K562 (cell line): ENCODE measurements at regions not wholly inside any gene's neighbourhood (a gene's known extent, or its start where the extent isn't known, plus 50 kb on each side); places are given as distances from the start of the nearest gene placed in this dataset.

Experiments used
- ATAC-seq: fragments of 200-7000 bp; cut with Tn5 transposase; 3 replicates; pipeline ENCODE4 v1.9.1; 2020; ENCODE audit warnings: moderate library complexity
- BruUV-seq: library from RNA; stranded (reverse); fragments of 400-500 nt; replicated peaks from 2 replicates; lab custom pipeline; 2021; lab: Mats Ljungman, UMichigan
- CTCF ChIA-PET: fragments of 300-600 bp; formaldehyde crosslinking; extraction: SDS; loops from one replicate; lab custom pipeline; 2021; ENCODE audit warnings: low intra/inter-chr PET ratio; lab: Yijun Ruan, JAX
- POLR2A ChIA-PET: fragments of 300-600, 350-650 bp; sonication (Branson Sonifier 250); formaldehyde crosslinking; extraction: SDS; loops from one replicate; lab custom pipeline; 2021; ENCODE audit warnings: antibody characterized with exemption, inconsistent platforms; lab: Yijun Ruan, JAX
- DNase-seq, 4 experiments: peaks; one replicate each; pipeline versions ENCODE4 v3.0.0 to v3.0.0-alpha.2; 2011 to 2018; ENCODE audit warnings: low spot score in 3 of 4, mixed read lengths in 3 of 4; ENCODE audit errors: extremely low read depth in 1 of 4
- FAIRE-seq: peaks from 2 replicates; lab custom pipeline; 2011; peaks lifted over from hg19 to GRCh38; lab: Jason Lieb, UNC
- H2AFZ ChIP-seq: 2 replicates; pipeline ENCODE4 v1.6.0; 2011; ENCODE audit warnings: low read depth, low read length, control low read depth, inconsistent platforms
- H3K27ac ChIP-seq: fragments of 200-600 bp; 3 replicates; pipeline ENCODE4 v1.8.0; 2011; ENCODE audit warnings: low read depth, mild to moderate bottlenecking, control low read depth, inconsistent platforms, low read length, moderate library complexity, mixed read lengths; ENCODE audit errors: extremely low read depth
- H3K27me3 ChIP-seq, 2 experiments: fragments of 300-600 bp in 1 of 2; 2 replicates in 1 of 2; 3 replicates in 1 of 2; pipeline versions ENCODE4 v1.6.0 to v1.8.0; 2011; ENCODE audit warnings: inconsistent platforms in 2 of 2, low read length in 2 of 2, mild to moderate bottlenecking in 1 of 2, mixed read lengths in 1 of 2, moderate library complexity in 1 of 2; ENCODE audit not compliant: control insufficient read depth in 2 of 2, insufficient read depth in 2 of 2
- H3K36me3 ChIP-seq: fragments of 300-600 bp; 3 replicates; pipeline ENCODE4 v1.8.0; 2011; ENCODE audit warnings: mild to moderate bottlenecking, low read length, inconsistent platforms; ENCODE audit not compliant: control insufficient read depth, insufficient read depth
- H3K4me1 ChIP-seq, 2 experiments: fragments of 200-600 bp in 1 of 2; replicated peaks in 1 of 2; 2 replicates in 1 of 2; 3 replicates in 1 of 2; pipeline versions ENCODE4 v1.5.1 to v1.8.0; 2011; ENCODE audit warnings: inconsistent platforms in 2 of 2, low read length in 2 of 2, mild to moderate bottlenecking in 1 of 2, mixed read lengths in 1 of 2, moderate library complexity in 1 of 2; ENCODE audit not compliant: control insufficient read depth in 2 of 2, insufficient read depth in 2 of 2
- H3K4me2 ChIP-seq: 2 replicates; pipeline ENCODE4 v1.6.1; 2011; ENCODE audit warnings: low read length, control low read depth, inconsistent platforms, mixed read lengths; ENCODE audit not compliant: insufficient read depth
- H3K4me3 ChIP-seq: fragments of 200-600 bp; sonication (generic), shearing (Covaris generic); 2 replicates; pipeline ENCODE4 v1.5.1; 2016; ENCODE audit warnings: control low read depth, inconsistent platforms
- H3K79me2 ChIP-seq: fragments of 200-600 bp; 3 replicates; pipeline ENCODE4 v1.8.0; 2011; ENCODE audit warnings: low read length, inconsistent platforms; ENCODE audit not compliant: control insufficient read depth, insufficient read depth
- H3K9ac ChIP-seq, 2 experiments: 2 replicates each; pipeline versions ENCODE4 v1.6.0 to v1.6.1; 2011; ENCODE audit warnings: low read depth in 2 of 2, low read length in 2 of 2, control low read depth in 1 of 2, inconsistent platforms in 1 of 2, mild to moderate bottlenecking in 1 of 2, mixed read lengths in 1 of 2; ENCODE audit not compliant: insufficient read depth in 1 of 2
- H3K9me1 ChIP-seq: one replicate; pipeline ENCODE4 v1.6.0; 2011; ENCODE audit warnings: inconsistent platforms, mild to moderate bottlenecking, low read length, moderate library complexity; ENCODE audit not compliant: control insufficient read depth, insufficient read depth
- H3K9me3 ChIP-seq: replicated peaks from 2 replicates; pipeline ENCODE4 v1.5.1; 2011; ENCODE audit warnings: low read depth, low read length, inconsistent platforms; ENCODE audit not compliant: control insufficient read depth, insufficient read depth
- H4K20me1 ChIP-seq: replicated peaks from 2 replicates; pipeline ENCODE4 v1.6.1; 2011; ENCODE audit warnings: low read length, inconsistent platforms, mixed read lengths; ENCODE audit not compliant: control insufficient read depth, insufficient read depth
- AFF4 ChIP-seq: sonication (generic); formaldehyde crosslinking; IDR thresholded peaks from 2 replicates; pipeline ENCODE4 v1.8.0; 2023; ENCODE audit warnings: mild to moderate bottlenecking, missing genetic modification reagents
- DNMT1 ChIP-seq: fragments of 450-650 bp; IDR thresholded peaks from 2 replicates; pipeline ENCODE4 v1.6.1; 2016; ENCODE audit warnings: antibody characterized with exemption, mild to moderate bottlenecking
- E2F1 ChIP-seq: sonication (generic); formaldehyde crosslinking; IDR thresholded peaks from 2 replicates; pipeline ENCODE4 v1.8.1; 2023; ENCODE audit warnings: mild to moderate bottlenecking, missing genetic modification reagents, moderate library complexity
- NFRKB ChIP-seq: fragments of 450-650 bp; IDR thresholded peaks from 2 replicates; pipeline ENCODE4 v1.6.1; 2016; ENCODE audit warnings: low read depth
- NR2C1 ChIP-seq, 2 experiments: fragments of 450-650 bp; IDR thresholded peaks; 2 replicates each; pipeline ENCODE4 v1.6.1; 2017; ENCODE audit warnings: mild to moderate bottlenecking in 2 of 2, antibody characterized with exemption in 1 of 2, inconsistent platforms in 1 of 2, missing compliant biosample characterization in 1 of 2, missing genetic modification characterization in 1 of 2
- SAFB2 ChIP-seq: fragments of 200-400 bp; formaldehyde crosslinking; IDR thresholded peaks from 2 replicates; pipeline ENCODE4 v1.6.1; 2018; ENCODE audit warnings: borderline replicate concordance, low read length, low read depth, moderate library complexity; ENCODE audit not compliant: severe bottlenecking
- SMARCC2 ChIP-seq: fragments of 450-650 bp; IDR thresholded peaks from 2 replicates; pipeline ENCODE4 v1.6.1; 2017; ENCODE audit warnings: antibody characterized with exemption, moderate library complexity, mild to moderate bottlenecking, low read depth
- SNRNP70 ChIP-seq: fragments of 200-400 bp; formaldehyde crosslinking; optimal IDR thresholded peaks from 2 replicates; pipeline ENCODE3; 2017; ENCODE audit warnings: low read depth, low read length
- SUPT5H ChIP-seq: fragments of 450-650 bp; IDR thresholded peaks from 2 replicates; pipeline ENCODE4 v1.6.1; 2016
- TEAD4 ChIP-seq, 2 experiments: sonication (generic) in 1 of 2; formaldehyde crosslinking in 1 of 2; IDR thresholded peaks; 2 replicates each; pipeline versions ENCODE4 v1.6.1 to v1.8.0; 2012 to 2022; ENCODE audit warnings: borderline replicate concordance in 1 of 2, inconsistent platforms in 1 of 2, low read length in 1 of 2, mild to moderate bottlenecking in 1 of 2, missing genetic modification reagents in 1 of 2
- USF2 ChIP-seq: sonication (generic); formaldehyde crosslinking; IDR thresholded peaks from 2 replicates; pipeline ENCODE4 v1.5.0; 2020; ENCODE audit warnings: missing genetic modification reagents
- ZNF134 ChIP-seq: fragments of 250-450 bp; sonication (Bioruptor Pico); conservative IDR thresholded peaks from 2 replicates; pipeline ENCODE4 v1.4.0; 2020
- ZNF24 ChIP-seq: fragments of 450-650 bp; IDR thresholded peaks from 2 replicates; pipeline ENCODE4 v1.6.1; 2016
- ZNF644 ChIP-seq: fragments of 200-800 bp; sonication (Bioruptor generic); IDR thresholded peaks from 2 replicates; pipeline ENCODE4 v1.6.1; 2016; ENCODE audit warnings: low read depth, missing genetic modification characterization, missing compliant biosample characterization
- ZNF778 ChIP-seq: fragments of 450-650 bp; formaldehyde crosslinking; IDR thresholded peaks from 2 replicates; pipeline ENCODE4 v1.4.0; 2020; ENCODE audit warnings: mild to moderate bottlenecking, moderate library complexity
- WGBS: fragments of 100-300 bp; shearing (Covaris generic); methylation state at CpG from one replicate; pipeline ENCODE4 v1.1.6; 2016; ENCODE audit warnings: low coverage, mixed read lengths; ENCODE audit not compliant: insufficient coverage; ENCODE audit errors: missing lambda C conversion rate; 5-methylcytosine and 5-hydroxymethylcytosine counted together
- in situ Hi-C: fragments of 300-500 bp; cut with MboI; formaldehyde crosslinking; loops from 4 replicates; pipeline ENCODE4 v1.15.0; 2018; ENCODE audit warnings: inconsistent platforms, mixed read lengths
- intact Hi-C: fragments of 100-400 bp; cut with micrococcal nuclease; formaldehyde crosslinking; loops from 2 replicates; pipeline ENCODE4 v1.14.2; 2022

GRCh38 chr10:124146483-124146882, 53.1 kb upstream of the CHST15 start:
- POLR2A ChIA-PET, result interaction anchor here (0.7 kb wide), 1 partner anchor 15 kb away, joined by 3 read pairs; no protein-coding TSS in a partner anchor
- no peaks in the 10 kb centered on the region for H3K79me2 ChIP-seq
- 0% methylated on average over 3 of the region's 3 CpGs for WGBS
- no peak overlapping the region for H3K9ac ChIP-seq
- CTCF ChIA-PET, result no interaction called here
- no TSS peak for BruUV-seq
- H3K36me3 ChIP-seq, result no peaks in the 10 kb centered on the region
- FAIRE-seq (no peak), DNase-seq (no peak), ATAC-seq (no peak)
- H3K4me1 ChIP-seq, result no peaks in the 10 kb centered on the region
- no peaks in the 10 kb centered on the region for H3K9me3 ChIP-seq
- H3K27me3 ChIP-seq, result peaks cover 0 to 12% of the 10 kb centered on the region in 2 experiments; a peak in 1 of 5 replicates
- no peaks in the 10 kb centered on the region for H3K9me1 ChIP-seq
- H4K20me1 ChIP-seq, result no peaks in the 10 kb centered on the region
- in situ Hi-C loops (no loop called here), intact Hi-C loops (no loop called here)
- TF ChIP-seq NFRKB, result no peak
- no peak for TF ChIP-seq ZNF134 (CRISPR knock-in tag)
- no peak for TF ChIP-seq DNMT1
- no peak for TF ChIP-seq ZNF644 (tag)
- TF ChIP-seq AFF4 (CRISPR knock-in tag), result no peak
- no peak for TF ChIP-seq SAFB2
- TF ChIP-seq SUPT5H, result no peak
- TF ChIP-seq E2F1 (CRISPR knock-in tag), result no peak
- TF ChIP-seq ZNF778, result no peak
- TF ChIP-seq USF2 (CRISPR knock-in tag), result no peak
- TF ChIP-seq ZNF24, result no peak
- no peak for TF ChIP-seq SMARCC2
- no peak for TF ChIP-seq NR2C1 (IDR thresholded peaks at IDR 0.05)
- no peak for TF ChIP-seq NR2C1 (tag; IDR thresholded peaks at IDR 0.05)
- no peak for TF ChIP-seq SNRNP70
- TF ChIP-seq TEAD4 (IDR thresholded peaks at IDR 0.05; ENCODE audit: low read length), result no peak
- no peak for TF ChIP-seq TEAD4 (CRISPR knock-in tag; IDR thresholded peaks at IDR 0.05; ENCODE audit: borderline replicate concordance)
- no peak overlapping the region for H2AFZ ChIP-seq
- no peak overlapping the region for H3K4me2 ChIP-seq
- no peak overlapping the region for H3K4me3 ChIP-seq
- no peak overlapping the region for H3K27ac ChIP-seq
